ENCODE measurements at regions not wholly inside any gene's neighbourhood (a gene's known extent, or its start where the extent isn't known, plus 50 kb on each side); places are given as distances from the start of the nearest gene placed in this dataset.

DNA sequence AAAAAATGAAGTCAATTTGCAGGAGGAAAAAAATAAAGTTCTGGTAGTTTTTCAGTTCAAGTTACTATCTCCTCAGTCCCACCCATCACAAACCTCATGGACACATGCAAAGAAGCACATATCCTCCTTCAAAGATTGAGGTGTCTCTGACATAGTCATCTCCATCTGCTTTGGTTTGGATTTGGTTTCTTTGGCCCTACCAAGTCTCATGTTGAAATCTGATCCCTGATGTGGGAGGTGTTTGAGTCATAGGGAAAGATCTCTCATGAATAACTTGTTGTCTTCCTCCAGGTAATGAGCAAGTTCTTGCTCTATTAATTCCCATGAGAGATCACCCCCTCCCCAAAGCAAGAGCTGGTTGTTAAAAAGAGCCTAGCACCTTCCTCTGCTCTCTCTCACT is 446.8 kb downstream of the IGSF11 start:
- TF ChIP-seq, protein P1, sequence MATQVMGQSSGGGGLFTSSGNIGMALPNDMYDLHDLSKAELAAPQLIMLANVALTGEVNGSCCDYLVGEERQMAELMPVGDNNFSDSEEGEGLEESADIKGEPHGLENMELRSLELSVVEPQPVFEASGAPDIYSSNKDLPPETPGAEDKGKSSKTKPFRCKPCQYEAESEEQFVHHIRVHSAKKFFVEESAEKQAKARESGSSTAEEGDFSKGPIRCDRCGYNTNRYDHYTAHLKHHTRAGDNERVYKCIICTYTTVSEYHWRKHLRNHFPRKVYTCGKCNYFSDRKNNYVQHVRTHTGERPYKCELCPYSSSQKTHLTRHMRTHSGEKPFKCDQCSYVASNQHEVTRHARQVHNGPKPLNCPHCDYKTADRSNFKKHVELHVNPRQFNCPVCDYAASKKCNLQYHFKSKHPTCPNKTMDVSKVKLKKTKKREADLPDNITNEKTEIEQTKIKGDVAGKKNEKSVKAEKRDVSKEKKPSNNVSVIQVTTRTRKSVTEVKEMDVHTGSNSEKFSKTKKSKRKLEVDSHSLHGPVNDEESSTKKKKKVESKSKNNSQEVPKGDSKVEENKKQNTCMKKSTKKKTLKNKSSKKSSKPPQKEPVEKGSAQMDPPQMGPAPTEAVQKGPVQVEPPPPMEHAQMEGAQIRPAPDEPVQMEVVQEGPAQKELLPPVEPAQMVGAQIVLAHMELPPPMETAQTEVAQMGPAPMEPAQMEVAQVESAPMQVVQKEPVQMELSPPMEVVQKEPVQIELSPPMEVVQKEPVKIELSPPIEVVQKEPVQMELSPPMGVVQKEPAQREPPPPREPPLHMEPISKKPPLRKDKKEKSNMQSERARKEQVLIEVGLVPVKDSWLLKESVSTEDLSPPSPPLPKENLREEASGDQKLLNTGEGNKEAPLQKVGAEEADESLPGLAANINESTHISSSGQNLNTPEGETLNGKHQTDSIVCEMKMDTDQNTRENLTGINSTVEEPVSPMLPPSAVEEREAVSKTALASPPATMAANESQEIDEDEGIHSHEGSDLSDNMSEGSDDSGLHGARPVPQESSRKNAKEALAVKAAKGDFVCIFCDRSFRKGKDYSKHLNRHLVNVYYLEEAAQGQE (IDR thresholded peaks at IDR 0.05; ENCODE audit: insufficient read depth in 1 of 2, low read depth in 2 of 2, low read length in 2 of 2): no peak
- no peak for TF ChIP-seq SIN3A (IDR thresholded peaks at IDR 0.05; ENCODE audit: borderline replicate concordance, insufficient read depth, low read length)

Measured in PFSK-1 (cell line).